Mammary epithelial cell (primary cell): ENCODE measurements at regions not wholly inside any gene's neighbourhood (a gene's known extent, or its start where the extent isn't known, plus 50 kb on each side); places are given as distances from the start of the nearest gene placed in this dataset.

Experiments used
- CTCF ChIP-seq, 2 donors: IDR thresholded peaks in 1 of 2; conservative IDR thresholded peaks in 1 of 2; 2 replicates each; pipeline ENCODE4 v1.5.1; 2011 to 2012; ENCODE audit warnings: inconsistent platforms in 2 of 2, low read length in 2 of 2, mild to moderate bottlenecking in 2 of 2, control low read depth in 1 of 2, low read depth in 1 of 2; ENCODE audit not compliant: insufficient read depth in 1 of 2; ENCODE audit errors: extremely low read depth in 1 of 2
- EZH2 ChIP-seq: IDR thresholded peaks from 2 replicates; pipeline ENCODE4 v1.6.1; 2012; ENCODE audit warnings: low read length, inconsistent platforms, borderline replicate concordance

- TF ChIP-seq CTCF (conservative IDR thresholded peaks at IDR 0.05 in 1 of 2, IDR thresholded peaks at IDR 0.05 in 1 of 2; ENCODE audit: extremely low read depth in 1 of 2, insufficient read depth in 1 of 2, low read depth in 1 of 2, low read length in 2 of 2), result no peak
- TF ChIP-seq EZH2, result no peak
Observed at GRCh38 chr6:100952006-100952405, 70.9 kb upstream of the ASCC3 start.
